ENCODE measurements at regions not wholly inside any gene's neighbourhood (a gene's known extent, or its start where the extent isn't known, plus 50 kb on each side); places are given as distances from the start of the nearest gene placed in this dataset.

DNA sequence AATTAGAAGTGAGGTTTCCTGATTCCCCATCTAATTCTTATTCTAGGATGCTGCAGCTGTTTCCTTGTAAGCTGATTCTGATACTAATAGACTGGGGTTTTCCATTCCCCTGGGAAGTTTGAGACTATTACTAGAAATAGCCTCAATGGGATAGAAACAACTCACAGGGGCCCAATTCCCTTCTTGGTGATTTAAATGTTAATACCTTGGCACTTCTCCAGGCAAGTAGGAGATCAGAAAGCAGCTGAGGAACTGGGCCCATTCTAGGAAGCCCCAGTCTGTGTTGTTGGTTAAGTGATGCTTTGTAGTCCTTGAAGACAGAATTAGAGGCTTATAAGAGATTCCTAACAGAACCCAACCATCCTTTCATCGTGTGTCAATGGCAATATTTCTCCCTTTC is 407.0 kb upstream of the SEL1L start:
- in situ Hi-C loops (cut with MboI; ENCODE audit: low sequenced_read_pairs, unreplicated experiment): no loop called here
- no peak for DNase-seq (ENCODE audit: low spot score)
- TF ChIP-seq, protein P1, sequence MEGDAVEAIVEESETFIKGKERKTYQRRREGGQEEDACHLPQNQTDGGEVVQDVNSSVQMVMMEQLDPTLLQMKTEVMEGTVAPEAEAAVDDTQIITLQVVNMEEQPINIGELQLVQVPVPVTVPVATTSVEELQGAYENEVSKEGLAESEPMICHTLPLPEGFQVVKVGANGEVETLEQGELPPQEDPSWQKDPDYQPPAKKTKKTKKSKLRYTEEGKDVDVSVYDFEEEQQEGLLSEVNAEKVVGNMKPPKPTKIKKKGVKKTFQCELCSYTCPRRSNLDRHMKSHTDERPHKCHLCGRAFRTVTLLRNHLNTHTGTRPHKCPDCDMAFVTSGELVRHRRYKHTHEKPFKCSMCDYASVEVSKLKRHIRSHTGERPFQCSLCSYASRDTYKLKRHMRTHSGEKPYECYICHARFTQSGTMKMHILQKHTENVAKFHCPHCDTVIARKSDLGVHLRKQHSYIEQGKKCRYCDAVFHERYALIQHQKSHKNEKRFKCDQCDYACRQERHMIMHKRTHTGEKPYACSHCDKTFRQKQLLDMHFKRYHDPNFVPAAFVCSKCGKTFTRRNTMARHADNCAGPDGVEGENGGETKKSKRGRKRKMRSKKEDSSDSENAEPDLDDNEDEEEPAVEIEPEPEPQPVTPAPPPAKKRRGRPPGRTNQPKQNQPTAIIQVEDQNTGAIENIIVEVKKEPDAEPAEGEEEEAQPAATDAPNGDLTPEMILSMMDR (IDR thresholded peaks at IDR 0.05; ENCODE audit: borderline replicate concordance, control extremely low read depth, extremely low read depth, insufficient read depth, missing control alignments): no peak

DNA sequence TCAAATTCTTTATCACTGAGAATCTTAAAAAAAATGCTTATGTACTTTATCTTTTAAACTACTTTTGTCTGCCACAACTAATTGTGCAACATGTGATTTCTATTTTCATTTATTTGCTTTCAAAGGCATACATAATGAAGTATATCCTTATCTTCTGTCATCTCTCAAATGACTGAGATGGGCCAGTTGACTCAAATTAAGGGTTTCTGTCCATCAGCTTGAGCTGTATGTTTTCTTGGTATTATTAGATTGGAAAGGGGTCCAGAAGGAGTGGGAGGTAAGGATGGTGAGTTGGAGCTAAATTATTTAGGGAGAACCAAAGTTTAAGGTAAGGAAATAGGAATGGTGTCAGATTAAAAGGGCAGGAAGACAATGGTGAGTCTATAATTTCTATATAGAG is 408.4 kb upstream of the SEL1L start:
- DNase-seq (ENCODE audit: low spot score): no peak
- TF ChIP-seq, protein P1 (IDR thresholded peaks at IDR 0.05; ENCODE audit: borderline replicate concordance, control extremely low read depth, extremely low read depth, insufficient read depth, missing control alignments): no peak
- in situ Hi-C loops (cut with MboI; ENCODE audit: low sequenced_read_pairs, unreplicated experiment): no loop called here

DNA sequence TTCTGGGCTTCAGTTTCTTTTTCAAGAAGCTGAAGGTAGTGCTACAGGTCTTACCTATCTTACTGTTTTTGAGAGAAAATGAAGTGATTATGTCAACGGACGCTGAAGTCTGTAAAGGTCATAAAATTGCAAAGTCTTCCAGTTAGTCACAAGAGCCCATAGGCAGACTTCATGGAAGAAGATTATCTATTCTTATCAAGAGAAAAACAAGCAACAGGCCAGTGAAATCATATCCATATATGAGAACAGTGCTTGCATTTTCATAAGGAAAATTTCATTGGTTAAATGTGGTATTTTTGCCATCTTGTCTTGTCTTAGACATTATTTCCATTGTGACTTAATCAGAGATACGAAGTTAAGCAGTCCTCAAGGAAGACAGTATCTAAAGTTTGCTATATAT is 412.7 kb upstream of the SEL1L start:
- TF ChIP-seq, protein P1 (IDR thresholded peaks at IDR 0.05; ENCODE audit: borderline replicate concordance, control extremely low read depth, extremely low read depth, insufficient read depth, missing control alignments): no peak
- no peak for DNase-seq (ENCODE audit: low spot score)
- in situ Hi-C loops (cut with MboI; ENCODE audit: low sequenced_read_pairs, unreplicated experiment): no loop called here

DNA sequence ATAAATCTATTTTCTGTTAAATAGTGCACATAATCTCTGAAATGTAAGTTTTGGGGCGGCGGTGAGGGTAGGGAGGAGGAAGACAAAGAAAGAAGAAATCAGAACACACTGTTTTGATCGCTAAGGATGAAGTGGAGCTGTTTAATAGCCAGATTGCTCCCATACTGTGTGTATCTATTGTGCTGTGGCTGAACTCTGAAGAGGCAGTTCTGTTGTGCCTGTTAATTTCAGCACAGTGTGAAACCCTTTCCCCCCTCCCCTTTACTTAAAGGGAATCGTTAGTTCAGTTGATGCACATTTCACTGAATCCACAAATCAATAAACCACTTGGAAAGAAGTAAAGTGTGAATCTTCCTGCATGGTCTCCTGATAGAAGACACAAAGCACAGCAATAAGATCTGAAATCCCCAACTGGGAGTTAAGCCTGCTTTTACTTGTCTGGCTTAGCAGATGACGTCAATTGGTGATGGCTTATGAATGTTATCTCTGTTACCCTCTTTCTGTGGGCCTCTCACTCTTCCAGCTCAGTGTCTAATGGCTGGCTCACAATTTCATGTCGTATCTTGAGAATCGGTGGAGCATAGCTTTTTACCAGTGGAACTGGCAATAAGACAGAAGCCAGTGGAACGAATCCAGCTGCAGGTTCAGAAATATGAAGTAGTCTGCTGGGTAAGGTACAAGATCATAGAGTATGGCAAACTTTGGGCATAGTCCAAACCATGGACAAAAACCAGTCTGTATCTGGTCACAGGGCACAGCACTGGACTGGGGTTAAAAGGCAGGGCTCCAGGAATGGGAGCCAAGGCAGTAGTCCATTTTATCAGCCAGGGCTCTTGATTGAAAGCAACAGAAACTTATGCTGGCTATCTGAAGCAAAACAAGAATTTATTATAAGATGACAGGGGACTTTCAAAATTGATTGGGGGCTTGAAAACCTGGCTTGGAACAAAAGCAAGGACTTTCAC is 413.5 kb upstream of the SEL1L start:
- TF ChIP-seq, protein P1 (IDR thresholded peaks at IDR 0.05; ENCODE audit: borderline replicate concordance, control extremely low read depth, extremely low read depth, insufficient read depth, missing control alignments): no peak
- in situ Hi-C loops (cut with MboI; ENCODE audit: low sequenced_read_pairs, unreplicated experiment): no loop called here
- no peak for DNase-seq (ENCODE audit: low spot score)

DNA sequence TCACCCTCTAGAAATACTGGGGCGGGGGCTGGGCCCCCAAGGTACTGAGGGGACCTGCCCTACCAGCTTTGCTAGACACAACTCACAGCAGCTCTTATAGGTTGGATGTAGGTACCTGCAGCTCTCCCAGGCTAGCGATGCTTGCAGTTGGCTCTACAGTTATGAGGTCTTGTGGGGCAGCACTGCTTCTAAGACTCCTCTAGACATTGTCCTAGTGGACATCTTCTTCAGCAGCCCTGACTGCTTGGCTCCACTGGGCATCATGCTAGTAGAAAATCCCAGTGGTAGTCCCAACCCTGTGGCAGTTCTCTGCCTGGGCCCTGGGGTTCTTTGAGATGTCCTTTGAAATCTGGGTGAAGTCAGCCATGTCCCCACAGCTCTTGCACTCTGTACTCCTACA is 419.3 kb upstream of the SEL1L start:
- in situ Hi-C loops (cut with MboI; ENCODE audit: low sequenced_read_pairs, unreplicated experiment): no loop called here
- TF ChIP-seq, protein P1 (IDR thresholded peaks at IDR 0.05; ENCODE audit: borderline replicate concordance, control extremely low read depth, extremely low read depth, insufficient read depth, missing control alignments): no peak
- no peak for DNase-seq (ENCODE audit: low spot score)

DNA sequence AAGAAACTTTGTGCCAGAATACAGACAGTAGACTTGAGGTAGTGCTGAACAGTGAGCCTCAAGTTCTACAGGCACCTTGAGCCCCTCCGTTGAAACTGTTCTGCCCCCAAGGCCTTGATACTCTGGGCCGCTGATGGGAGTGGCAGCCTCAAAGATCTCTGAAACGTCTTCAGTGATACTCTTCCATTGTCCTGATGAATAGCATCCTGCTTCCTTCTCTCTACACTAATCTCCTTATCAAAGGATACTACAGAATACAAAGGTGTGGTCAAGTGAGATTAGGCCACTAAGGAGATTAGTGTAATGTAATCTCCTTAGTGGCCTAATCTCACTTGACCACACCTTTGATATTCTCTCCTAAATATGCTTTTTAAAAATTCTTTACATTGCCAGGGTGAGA is 419.8 kb upstream of the SEL1L start:
- no peak for DNase-seq (ENCODE audit: low spot score)
- TF ChIP-seq, protein P1 (IDR thresholded peaks at IDR 0.05; ENCODE audit: borderline replicate concordance, control extremely low read depth, extremely low read depth, insufficient read depth, missing control alignments): no peak
- in situ Hi-C loops (cut with MboI; ENCODE audit: low sequenced_read_pairs, unreplicated experiment): no loop called here

Data from GM13976 (cell line).